ENCODE measurements at regions not wholly inside any gene's neighbourhood (a gene's known extent, or its start where the extent isn't known, plus 50 kb on each side); places are given as distances from the start of the nearest gene placed in this dataset.

GRCh38 chr6:6418421-6418820 lies 98.0 kb upstream of the F13A1 start:
- no peak overlapping the region for H2BK15ac ChIP-seq (ENCODE audit: low read length)
- no peak overlapping the region for H4K91ac ChIP-seq (ENCODE audit: low read depth, low read length, poor library complexity)
- no peak overlapping the region for H2BK5ac ChIP-seq (ENCODE audit: low read length)
- no peak overlapping the region for H3K4me3 ChIP-seq (ENCODE audit: low read length in 2 of 2)
- no peaks in the 10 kb centered on the region for H3K27me3 ChIP-seq (ENCODE audit: control insufficient read depth in 3 of 3, insufficient read depth in 3 of 3, low read depth in 1 of 3, low read length in 3 of 3)
- H3K14ac ChIP-seq (ENCODE audit: low read length), result no peak overlapping the region
- no peak overlapping the region for H2BK120ac ChIP-seq (ENCODE audit: low read depth, low read length)
- WGBS, 2 donors (ENCODE audit: extremely low coverage in 2 of 2, insufficient read length in 2 of 2, insufficient replicate concordance in 1 of 2), result no CpG with 5 or more reads among the region's 3 CpGs
- H3K18ac ChIP-seq (ENCODE audit: low read length), result no peak overlapping the region
- H3K36me3 ChIP-seq (replicated peaks in 1 of 2; ENCODE audit: control insufficient read depth in 2 of 2, insufficient read depth in 2 of 2, low read length in 2 of 2), result no peaks in the 10 kb centered on the region
- H3K4me2 ChIP-seq (ENCODE audit: insufficient read depth, low read length, poor library complexity, severe bottlenecking), result no peak overlapping the region
- no peak overlapping the region for H3K9ac ChIP-seq (ENCODE audit: low read depth, low read length, poor library complexity)
- no peak overlapping the region for H2BK12ac ChIP-seq (ENCODE audit: low read length)
- no peak overlapping the region for H3K23ac ChIP-seq (ENCODE audit: low read depth, low read length, poor library complexity)
- no peak overlapping the region for H2AFZ ChIP-seq (ENCODE audit: low read length)
- H3K4ac ChIP-seq (ENCODE audit: low read length), result no peak overlapping the region
- no peaks in the 10 kb centered on the region for H3K9me3 ChIP-seq (replicated peaks in 1 of 2; ENCODE audit: control insufficient read depth in 2 of 2, insufficient read depth in 1 of 2, low read depth in 1 of 2, low read length in 2 of 2)
- DNase-seq (ENCODE audit: low spot score), result no peak
- H3K27ac ChIP-seq (replicated peaks; ENCODE audit: low read length), result no peak overlapping the region
- H3K4me1 ChIP-seq (ENCODE audit: control insufficient read depth in 2 of 2, insufficient read depth in 1 of 2, low read depth in 1 of 2, low read length in 2 of 2), result peaks cover 0 to 4% of the 10 kb centered on the region in 2 donors
- H4K8ac ChIP-seq (ENCODE audit: low read depth, low read length), result no peak overlapping the region
- H2AK5ac ChIP-seq (ENCODE audit: low read depth, low read length), result no peak overlapping the region
- no peaks in the 10 kb centered on the region for H3K79me1 ChIP-seq (ENCODE audit: low read depth, low read length)

- no peak overlapping the region for H3K27ac ChIP-seq (replicated peaks; ENCODE audit: low read length)
- no peak overlapping the region for H3K9ac ChIP-seq (ENCODE audit: low read depth, low read length, poor library complexity)
- H3K9me3 ChIP-seq (replicated peaks in 1 of 2; ENCODE audit: control insufficient read depth in 2 of 2, insufficient read depth in 1 of 2, low read depth in 1 of 2, low read length in 2 of 2), result no peaks in the 10 kb centered on the region
- H2BK120ac ChIP-seq (ENCODE audit: low read depth, low read length), result no peak overlapping the region
- WGBS, 2 donors (ENCODE audit: extremely low coverage in 2 of 2, insufficient read length in 2 of 2, insufficient replicate concordance in 1 of 2), result no CpG with 5 or more reads among the region's 1 CpG
- no peak overlapping the region for H3K14ac ChIP-seq (ENCODE audit: low read length)
- H3K4me3 ChIP-seq (ENCODE audit: low read length in 2 of 2), result no peak overlapping the region
- DNase-seq (ENCODE audit: low spot score), result no peak
- no peak overlapping the region for H4K91ac ChIP-seq (ENCODE audit: low read depth, low read length, poor library complexity)
- no peak overlapping the region for H2BK12ac ChIP-seq (ENCODE audit: low read length)
- H2BK5ac ChIP-seq (ENCODE audit: low read length), result no peak overlapping the region
- no peak overlapping the region for H3K4me2 ChIP-seq (ENCODE audit: insufficient read depth, low read length, poor library complexity, severe bottlenecking)
- H4K8ac ChIP-seq (ENCODE audit: low read depth, low read length), result no peak overlapping the region
- H3K4ac ChIP-seq (ENCODE audit: low read length), result no peak overlapping the region
- no peak overlapping the region for H2BK15ac ChIP-seq (ENCODE audit: low read length)
- H3K36me3 ChIP-seq (replicated peaks in 1 of 2; ENCODE audit: control insufficient read depth in 2 of 2, insufficient read depth in 2 of 2, low read length in 2 of 2), result no peaks in the 10 kb centered on the region
- H3K79me1 ChIP-seq (ENCODE audit: low read depth, low read length), result no peaks in the 10 kb centered on the region
- no peak overlapping the region for H3K23ac ChIP-seq (ENCODE audit: low read depth, low read length, poor library complexity)
- peaks cover 0 to 4% of the 10 kb centered on the region in 2 donors for H3K4me1 ChIP-seq (ENCODE audit: control insufficient read depth in 2 of 2, insufficient read depth in 1 of 2, low read depth in 1 of 2, low read length in 2 of 2)
- no peak overlapping the region for H2AFZ ChIP-seq (ENCODE audit: low read length)
- no peak overlapping the region for H2AK5ac ChIP-seq (ENCODE audit: low read depth, low read length)
- H3K18ac ChIP-seq (ENCODE audit: low read length), result no peak overlapping the region
- H3K27me3 ChIP-seq (ENCODE audit: control insufficient read depth in 3 of 3, insufficient read depth in 3 of 3, low read depth in 1 of 3, low read length in 3 of 3), result no peaks in the 10 kb centered on the region
Observed at GRCh38 chr6:6420107-6420506, 99.6 kb upstream of the F13A1 start.

GRCh38 chr6:6434151-6434550 lies 113.7 kb upstream of the F13A1 start:
- no peak overlapping the region for H2AK5ac ChIP-seq (ENCODE audit: low read depth, low read length)
- no peak for DNase-seq (ENCODE audit: low spot score)
- H4K8ac ChIP-seq (ENCODE audit: low read depth, low read length), result no peak overlapping the region
- H3K4me2 ChIP-seq (ENCODE audit: insufficient read depth, low read length, poor library complexity, severe bottlenecking), result no peak overlapping the region
- no peaks in the 10 kb centered on the region for H3K27me3 ChIP-seq (ENCODE audit: control insufficient read depth in 3 of 3, insufficient read depth in 3 of 3, low read depth in 1 of 3, low read length in 3 of 3)
- H2BK15ac ChIP-seq (ENCODE audit: low read length), result no peak overlapping the region
- no peak overlapping the region for H3K23ac ChIP-seq (ENCODE audit: low read depth, low read length, poor library complexity)
- no peaks in the 10 kb centered on the region for H3K79me1 ChIP-seq (ENCODE audit: low read depth, low read length)
- no peak overlapping the region for H3K14ac ChIP-seq (ENCODE audit: low read length)
- no peak overlapping the region for H2BK12ac ChIP-seq (ENCODE audit: low read length)
- no CpG with 5 or more reads among the region's 2 CpGs for WGBS, 2 donors (ENCODE audit: extremely low coverage in 2 of 2, insufficient read length in 2 of 2, insufficient replicate concordance in 1 of 2)
- no peak overlapping the region for H3K4ac ChIP-seq (ENCODE audit: low read length)
- no peak overlapping the region for H3K27ac ChIP-seq (replicated peaks; ENCODE audit: low read length)
- no peaks in the 10 kb centered on the region for H3K4me1 ChIP-seq (ENCODE audit: control insufficient read depth in 2 of 2, insufficient read depth in 1 of 2, low read depth in 1 of 2, low read length in 2 of 2)
- H2BK5ac ChIP-seq (ENCODE audit: low read length), result no peak overlapping the region
- H3K4me3 ChIP-seq (ENCODE audit: low read length in 2 of 2), result no peak overlapping the region
- no peak overlapping the region for H4K91ac ChIP-seq (ENCODE audit: low read depth, low read length, poor library complexity)
- no peaks in the 10 kb centered on the region for H3K9me3 ChIP-seq (replicated peaks in 1 of 2; ENCODE audit: control insufficient read depth in 2 of 2, insufficient read depth in 1 of 2, low read depth in 1 of 2, low read length in 2 of 2)
- no peak overlapping the region for H2AFZ ChIP-seq (ENCODE audit: low read length)
- no peak overlapping the region for H3K18ac ChIP-seq (ENCODE audit: low read length)
- H2BK120ac ChIP-seq (ENCODE audit: low read depth, low read length), result no peak overlapping the region
- no peak overlapping the region for H3K9ac ChIP-seq (ENCODE audit: low read depth, low read length, poor library complexity)
- H3K36me3 ChIP-seq (replicated peaks in 1 of 2; ENCODE audit: control insufficient read depth in 2 of 2, insufficient read depth in 2 of 2, low read length in 2 of 2), result no peaks in the 10 kb centered on the region

- H3K4me2 ChIP-seq (ENCODE audit: insufficient read depth, low read length, poor library complexity, severe bottlenecking), result no peak overlapping the region
- H3K4ac ChIP-seq (ENCODE audit: low read length), result no peak overlapping the region
- H3K27ac ChIP-seq (replicated peaks; ENCODE audit: low read length), result no peak overlapping the region
- no peaks in the 10 kb centered on the region for H3K9me3 ChIP-seq (replicated peaks in 1 of 2; ENCODE audit: control insufficient read depth in 2 of 2, insufficient read depth in 1 of 2, low read depth in 1 of 2, low read length in 2 of 2)
- H4K91ac ChIP-seq (ENCODE audit: low read depth, low read length, poor library complexity), result no peak overlapping the region
- WGBS, 2 donors (ENCODE audit: extremely low coverage in 2 of 2, insufficient read length in 2 of 2, insufficient replicate concordance in 1 of 2), result no CpG with 5 or more reads among the region's 1 CpG
- no peak overlapping the region for H2BK12ac ChIP-seq (ENCODE audit: low read length)
- H3K4me3 ChIP-seq (ENCODE audit: low read length in 2 of 2), result no peak overlapping the region
- no peaks in the 10 kb centered on the region for H3K27me3 ChIP-seq (ENCODE audit: control insufficient read depth in 3 of 3, insufficient read depth in 3 of 3, low read depth in 1 of 3, low read length in 3 of 3)
- H4K8ac ChIP-seq (ENCODE audit: low read depth, low read length), result no peak overlapping the region
- H3K14ac ChIP-seq (ENCODE audit: low read length), result no peak overlapping the region
- H2AFZ ChIP-seq (ENCODE audit: low read length), result no peak overlapping the region
- H2BK15ac ChIP-seq (ENCODE audit: low read length), result no peak overlapping the region
- no peak overlapping the region for H3K23ac ChIP-seq (ENCODE audit: low read depth, low read length, poor library complexity)
- no peaks in the 10 kb centered on the region for H3K4me1 ChIP-seq (ENCODE audit: control insufficient read depth in 2 of 2, insufficient read depth in 1 of 2, low read depth in 1 of 2, low read length in 2 of 2)
- H2BK120ac ChIP-seq (ENCODE audit: low read depth, low read length), result no peak overlapping the region
- no peaks in the 10 kb centered on the region for H3K79me1 ChIP-seq (ENCODE audit: low read depth, low read length)
- H2BK5ac ChIP-seq (ENCODE audit: low read length), result no peak overlapping the region
- DNase-seq (ENCODE audit: low spot score), result no peak
- H3K36me3 ChIP-seq (replicated peaks in 1 of 2; ENCODE audit: control insufficient read depth in 2 of 2, insufficient read depth in 2 of 2, low read length in 2 of 2), result no peaks in the 10 kb centered on the region
- H3K18ac ChIP-seq (ENCODE audit: low read length), result no peak overlapping the region
- H2AK5ac ChIP-seq (ENCODE audit: low read depth, low read length), result no peak overlapping the region
- H3K9ac ChIP-seq (ENCODE audit: low read depth, low read length, poor library complexity), result no peak overlapping the region
Observed at GRCh38 chr6:6434723-6435122, 114.3 kb upstream of the F13A1 start.

All from neuronal stem cell (in vitro differentiated cells).